ENCODE measurements at regions not wholly inside any gene's neighbourhood (a gene's known extent, or its start where the extent isn't known, plus 50 kb on each side); places are given as distances from the start of the nearest gene placed in this dataset.
A peak's percentile ranks its signal among the peaks of the same experiment; 100 is the strongest.

- no peak for DNase-seq (ENCODE audit: low spot score)
These were observed 136.8 kb downstream of the FOXD2 start for GRCh38 chr1:47574451-47575165.

GRCh38 chr1:47575855-47576757 lies 138.3 kb downstream of the FOXD2 start:
- DNase-seq (ENCODE audit: low spot score) = no peak

- no peak for DNase-seq (ENCODE audit: low spot score)
These were observed 138.9 kb downstream of the FOXD2 start for GRCh38 chr1:47576758-47577115.

GRCh38 chr1:47577303-47578025 lies 139.6 kb downstream of the FOXD2 start:
- no peak for DNase-seq (ENCODE audit: low spot score)

GRCh38 chr1:47578026-47578720 lies 140.3 kb downstream of the FOXD2 start:
- peak; percentile 79 for DNase-seq (ENCODE audit: low spot score)

- peak; percentile 94 for DNase-seq (ENCODE audit: low spot score)
These were observed 141.0 kb downstream of the FOXD2 start for GRCh38 chr1:47578721-47579419.

- no peak for DNase-seq (ENCODE audit: low spot score)
These were observed 142.0 kb downstream of the FOXD2 start for GRCh38 chr1:47579809-47580208.

- no peak for DNase-seq (ENCODE audit: low spot score)
These were observed 142.7 kb downstream of the FOXD2 start for GRCh38 chr1:47580451-47580995.

GRCh38 chr1:47582891-47583608 lies 145.2 kb downstream of the FOXD2 start:
- DNase-seq (ENCODE audit: low spot score) = no peak

GRCh38 chr1:47584249-47584648 lies 146.4 kb downstream of the FOXD2 start:
- DNase-seq (ENCODE audit: low spot score) = no peak

- no peak for DNase-seq (ENCODE audit: low spot score)
These were observed 147.5 kb downstream of the FOXD2 start for GRCh38 chr1:47585141-47585902.

- peak; percentile 83 for DNase-seq (ENCODE audit: low spot score)
These were observed 150.2 kb downstream of the FOXD2 start for GRCh38 chr1:47587891-47588582.

GRCh38 chr1:47590523-47591225 lies 152.8 kb downstream of the FOXD2 start:
- DNase-seq (ENCODE audit: low spot score) = no peak

GRCh38 chr1:47591801-47592200 lies 154.0 kb downstream of the FOXD2 start:
- DNase-seq (ENCODE audit: low spot score) = no peak

- no peak for DNase-seq (ENCODE audit: low spot score)
These were observed 154.6 kb downstream of the FOXD2 start for GRCh38 chr1:47592296-47593012.

- DNase-seq (ENCODE audit: low spot score) = no peak
These were observed 155.2 kb downstream of the FOXD2 start for GRCh38 chr1:47593013-47593568.

- DNase-seq (ENCODE audit: low spot score) = no peak
These were observed 155.9 kb downstream of the FOXD2 start for GRCh38 chr1:47593598-47594285.
